ENCODE measurements at regions not wholly inside any gene's neighbourhood (a gene's known extent, or its start where the extent isn't known, plus 50 kb on each side); places are given as distances from the start of the nearest gene placed in this dataset.

GRCh38 chr4:148589182-148589581, 147.0 kb upstream of the NR3C2 start:
- peaks cover 1% of the 10 kb centered on the region for H3K9me3 ChIP-seq (ENCODE audit: control insufficient read depth, low read depth, low read length)
- no peak for DNase-seq (ENCODE audit: low read depth, low spot score)
- no peaks in the 10 kb centered on the region for H3K4me1 ChIP-seq (ENCODE audit: control insufficient read depth, extremely low read depth, insufficient read depth, low read length)
- H3K9ac ChIP-seq (ENCODE audit: control insufficient read depth, extremely low read depth, insufficient read depth, low read length) = no peak overlapping the region
- H3K36me3 ChIP-seq (ENCODE audit: control insufficient read depth in 2 of 2, extremely low read depth in 1 of 2, insufficient read depth in 2 of 2, low read length in 2 of 2) = no peaks in the 10 kb centered on the region
- H3K27ac ChIP-seq (ENCODE audit: control insufficient read depth, insufficient read depth, low read length) = no peak overlapping the region
- TF ChIP-seq EZH2 (IDR thresholded peaks at IDR 0.05; ENCODE audit: low read length) = no peak
- TF ChIP-seq, protein P1, sequence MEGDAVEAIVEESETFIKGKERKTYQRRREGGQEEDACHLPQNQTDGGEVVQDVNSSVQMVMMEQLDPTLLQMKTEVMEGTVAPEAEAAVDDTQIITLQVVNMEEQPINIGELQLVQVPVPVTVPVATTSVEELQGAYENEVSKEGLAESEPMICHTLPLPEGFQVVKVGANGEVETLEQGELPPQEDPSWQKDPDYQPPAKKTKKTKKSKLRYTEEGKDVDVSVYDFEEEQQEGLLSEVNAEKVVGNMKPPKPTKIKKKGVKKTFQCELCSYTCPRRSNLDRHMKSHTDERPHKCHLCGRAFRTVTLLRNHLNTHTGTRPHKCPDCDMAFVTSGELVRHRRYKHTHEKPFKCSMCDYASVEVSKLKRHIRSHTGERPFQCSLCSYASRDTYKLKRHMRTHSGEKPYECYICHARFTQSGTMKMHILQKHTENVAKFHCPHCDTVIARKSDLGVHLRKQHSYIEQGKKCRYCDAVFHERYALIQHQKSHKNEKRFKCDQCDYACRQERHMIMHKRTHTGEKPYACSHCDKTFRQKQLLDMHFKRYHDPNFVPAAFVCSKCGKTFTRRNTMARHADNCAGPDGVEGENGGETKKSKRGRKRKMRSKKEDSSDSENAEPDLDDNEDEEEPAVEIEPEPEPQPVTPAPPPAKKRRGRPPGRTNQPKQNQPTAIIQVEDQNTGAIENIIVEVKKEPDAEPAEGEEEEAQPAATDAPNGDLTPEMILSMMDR (optimal IDR thresholded peaks at IDR 0.05 in 1 of 3, IDR thresholded peaks at IDR 0.05 in 1 of 3, conservative IDR thresholded peaks at IDR 0.05 in 1 of 3; ENCODE audit: extremely low read depth in 1 of 3, insufficient read depth in 2 of 3, low read length in 3 of 3) = no peak
- no peak overlapping the region for H3K4me3 ChIP-seq (ENCODE audit: control insufficient read depth in 2 of 3, extremely low read depth in 1 of 3, insufficient read depth in 2 of 3, low read depth in 1 of 3, low read length in 3 of 3)
- no peaks in the 10 kb centered on the region for H3K9me1 ChIP-seq (ENCODE audit: control insufficient read depth, extremely low read depth, insufficient read depth, low read length)
- H2AFZ ChIP-seq (ENCODE audit: control insufficient read depth, low read length) = no peak overlapping the region
- H3K79me2 ChIP-seq (ENCODE audit: control insufficient read depth, insufficient read depth, low read length) = no peaks in the 10 kb centered on the region
- no peaks in the 10 kb centered on the region for H4K20me1 ChIP-seq (ENCODE audit: control insufficient read depth, extremely low read depth, insufficient read depth, low read length)
- H3K27me3 ChIP-seq (ENCODE audit: control insufficient read depth, extremely low read depth, insufficient read depth, low read length) = no peaks in the 10 kb centered on the region
- dilution Hi-C loops (cut with MboI; ENCODE audit: extremely low pct_ligation_motif_present, low sequenced_read_pairs) = no loop called here
- FAIRE-seq = no peak
- no peak overlapping the region for H3K4me2 ChIP-seq (ENCODE audit: control insufficient read depth, extremely low read depth, insufficient read depth, low read depth, low read length)

DNA sequence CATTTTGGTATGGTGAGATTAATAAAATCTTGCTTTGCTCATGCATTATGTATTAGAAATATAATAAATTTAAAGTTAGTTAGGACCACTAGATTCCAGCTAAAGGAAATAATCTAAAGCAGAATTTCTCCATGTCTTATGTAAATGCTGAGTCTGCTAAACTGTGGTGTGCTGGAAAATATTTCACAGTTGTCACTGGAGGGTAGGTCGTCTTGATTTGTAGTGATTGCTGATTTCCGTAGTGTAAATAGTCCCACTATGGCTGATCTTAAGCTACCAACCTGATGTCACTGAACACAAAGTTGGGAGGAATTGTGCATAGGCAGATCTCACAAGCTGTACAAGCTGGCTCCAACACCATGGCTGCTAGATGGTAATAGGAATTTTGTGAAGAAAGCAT, 133.4 kb upstream of the NR3C2 start:
- no peak for TF ChIP-seq EZH2 (IDR thresholded peaks at IDR 0.05; ENCODE audit: low read length)
- TF ChIP-seq, protein P1 (optimal IDR thresholded peaks at IDR 0.05 in 1 of 3, IDR thresholded peaks at IDR 0.05 in 1 of 3, conservative IDR thresholded peaks at IDR 0.05 in 1 of 3; ENCODE audit: extremely low read depth in 1 of 3, insufficient read depth in 2 of 3, low read length in 3 of 3) = no peak

More for the DNA sequence above, 133.4 kb upstream of the NR3C2 start:
- no peak overlapping the region for H2AFZ ChIP-seq (ENCODE audit: control insufficient read depth, low read length)
- H3K36me3 ChIP-seq (ENCODE audit: control insufficient read depth in 2 of 2, extremely low read depth in 1 of 2, insufficient read depth in 2 of 2, low read length in 2 of 2) = no peaks in the 10 kb centered on the region
- H3K4me3 ChIP-seq (ENCODE audit: control insufficient read depth in 2 of 3, extremely low read depth in 1 of 3, insufficient read depth in 2 of 3, low read depth in 1 of 3, low read length in 3 of 3) = no peak overlapping the region
- DNase-seq (ENCODE audit: low read depth, low spot score) = no peak
- no peaks in the 10 kb centered on the region for H3K27me3 ChIP-seq (ENCODE audit: control insufficient read depth, extremely low read depth, insufficient read depth, low read length)
- FAIRE-seq = no peak
- dilution Hi-C loops (cut with MboI; ENCODE audit: extremely low pct_ligation_motif_present, low sequenced_read_pairs) = no loop called here
- no peaks in the 10 kb centered on the region for H3K9me1 ChIP-seq (ENCODE audit: control insufficient read depth, extremely low read depth, insufficient read depth, low read length)
- H3K4me1 ChIP-seq (ENCODE audit: control insufficient read depth, extremely low read depth, insufficient read depth, low read length) = no peaks in the 10 kb centered on the region
- no peak overlapping the region for H3K9ac ChIP-seq (ENCODE audit: control insufficient read depth, extremely low read depth, insufficient read depth, low read length)
- no peaks in the 10 kb centered on the region for H4K20me1 ChIP-seq (ENCODE audit: control insufficient read depth, extremely low read depth, insufficient read depth, low read length)
- no peaks in the 10 kb centered on the region for H3K79me2 ChIP-seq (ENCODE audit: control insufficient read depth, insufficient read depth, low read length)
- no peak overlapping the region for H3K27ac ChIP-seq (ENCODE audit: control insufficient read depth, insufficient read depth, low read length)
- H3K9me3 ChIP-seq (ENCODE audit: control insufficient read depth, low read depth, low read length) = no peaks in the 10 kb centered on the region
- H3K4me2 ChIP-seq (ENCODE audit: control insufficient read depth, extremely low read depth, insufficient read depth, low read depth, low read length) = no peak overlapping the region
